Hepatocyte (in vitro differentiated cells): ENCODE measurements at regions not wholly inside any gene's neighbourhood (a gene's known extent, or its start where the extent isn't known, plus 50 kb on each side); places are given as distances from the start of the nearest gene placed in this dataset.
A peak's percentile ranks its signal among the peaks of the same experiment; 100 is the strongest.

Source experiments
- DNase-seq: peaks from one replicate; pipeline ENCODE4 v3.0.0-alpha.2; 2016; ENCODE audit warnings: low spot score
- H2AFZ ChIP-seq: fragments of 200-600 bp; sonication (generic); 2 replicates; pipeline ENCODE4 v1.6.0; 2016; ENCODE audit warnings: antibody characterized with exemption, mild to moderate bottlenecking
- H3K27ac ChIP-seq: fragments of 200-600 bp; sonication (generic); 2 replicates; pipeline ENCODE4 v1.5.1; 2016; ENCODE audit warnings: mild to moderate bottlenecking
- H3K27me3 ChIP-seq: fragments of 200-600 bp; sonication (generic); 2 replicates; pipeline ENCODE4 v1.6.1; 2016
- H3K36me3 ChIP-seq: fragments of 200-600 bp; sonication (generic); replicated peaks from 2 replicates; pipeline ENCODE4 v1.5.1; 2016; ENCODE audit warnings: low read depth; ENCODE audit not compliant: insufficient read depth
- H3K4me1 ChIP-seq: fragments of 200-600 bp; sonication (generic); 2 replicates; pipeline ENCODE4 v1.5.1; 2016; ENCODE audit warnings: mild to moderate bottlenecking, moderate library complexity; ENCODE audit not compliant: insufficient read depth
- H3K4me2 ChIP-seq: fragments of 200-600 bp; sonication (generic); 2 replicates; pipeline ENCODE4 v1.6.0; 2016
- H3K4me3 ChIP-seq: fragments of 200-600 bp; sonication (generic); 2 replicates; pipeline ENCODE4 v1.5.1; 2016; ENCODE audit warnings: mild to moderate bottlenecking
- H3K79me2 ChIP-seq: fragments of 200-600 bp; sonication (generic); 2 replicates; pipeline ENCODE4 v1.6.0; 2017; ENCODE audit warnings: mild to moderate bottlenecking
- H3K9me2 ChIP-seq: fragments of 200-600 bp; sonication (generic); replicated peaks from 2 replicates; pipeline ENCODE4 v1.6.0; 2017; ENCODE audit warnings: mild to moderate bottlenecking; ENCODE audit not compliant: insufficient read depth
- H3K9me3 ChIP-seq: fragments of 200-600 bp; sonication (generic); 2 replicates; pipeline ENCODE4 v1.5.1; 2016; ENCODE audit warnings: low read depth, mild to moderate bottlenecking
- H4K20me1 ChIP-seq: fragments of 200-600 bp; sonication (generic); 2 replicates; pipeline ENCODE4 v1.6.0; 2016; ENCODE audit warnings: mild to moderate bottlenecking; ENCODE audit not compliant: insufficient read depth, poor library complexity, severe bottlenecking
- EZH2 ChIP-seq: fragments of 200-600 bp; sonication (generic); IDR thresholded peaks from 2 replicates; pipeline ENCODE4 v1.6.1; 2016; ENCODE audit warnings: antibody characterized with exemption, mild to moderate bottlenecking, borderline replicate concordance
- EZH2phosphoT487 ChIP-seq: fragments of 200-600 bp; sonication (generic); IDR thresholded peaks from one replicate; pipeline ENCODE4 v1.6.1; 2018; ENCODE audit warnings: antibody characterized with exemption, mild to moderate bottlenecking, low read depth, moderate library complexity; ENCODE audit not compliant: unreplicated experiment, severe bottlenecking
- WGBS: methylation state at CpG from one replicate; pipeline ENCODE4 v1.1.6; 2016; ENCODE audit warnings: low lambda C conversion rate; ENCODE audit errors: missing lambda C conversion rate; 5-methylcytosine and 5-hydroxymethylcytosine counted together
- TF ChIP-seq, protein P1 (sequence below): fragments of 200-600 bp; sonication (generic); IDR thresholded peaks from 2 replicates; pipeline ENCODE4 v1.5.1; 2016; ENCODE audit warnings: antibody characterized with exemption, mild to moderate bottlenecking; ENCODE audit not compliant: poor library complexity

- H3K27me3 ChIP-seq: no peaks in the 10 kb centered on the region
- no peaks in the 10 kb centered on the region for H3K79me2 ChIP-seq
- H3K36me3 ChIP-seq: no peaks in the 10 kb centered on the region
- DNase-seq: no peak
- TF ChIP-seq, protein P1, sequence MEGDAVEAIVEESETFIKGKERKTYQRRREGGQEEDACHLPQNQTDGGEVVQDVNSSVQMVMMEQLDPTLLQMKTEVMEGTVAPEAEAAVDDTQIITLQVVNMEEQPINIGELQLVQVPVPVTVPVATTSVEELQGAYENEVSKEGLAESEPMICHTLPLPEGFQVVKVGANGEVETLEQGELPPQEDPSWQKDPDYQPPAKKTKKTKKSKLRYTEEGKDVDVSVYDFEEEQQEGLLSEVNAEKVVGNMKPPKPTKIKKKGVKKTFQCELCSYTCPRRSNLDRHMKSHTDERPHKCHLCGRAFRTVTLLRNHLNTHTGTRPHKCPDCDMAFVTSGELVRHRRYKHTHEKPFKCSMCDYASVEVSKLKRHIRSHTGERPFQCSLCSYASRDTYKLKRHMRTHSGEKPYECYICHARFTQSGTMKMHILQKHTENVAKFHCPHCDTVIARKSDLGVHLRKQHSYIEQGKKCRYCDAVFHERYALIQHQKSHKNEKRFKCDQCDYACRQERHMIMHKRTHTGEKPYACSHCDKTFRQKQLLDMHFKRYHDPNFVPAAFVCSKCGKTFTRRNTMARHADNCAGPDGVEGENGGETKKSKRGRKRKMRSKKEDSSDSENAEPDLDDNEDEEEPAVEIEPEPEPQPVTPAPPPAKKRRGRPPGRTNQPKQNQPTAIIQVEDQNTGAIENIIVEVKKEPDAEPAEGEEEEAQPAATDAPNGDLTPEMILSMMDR: no peak
- TF ChIP-seq EZH2phosphoT487: no peak
- TF ChIP-seq EZH2: no peak
- H3K4me1 ChIP-seq: no peaks in the 10 kb centered on the region
- H4K20me1 ChIP-seq: no peaks in the 10 kb centered on the region
- H3K4me3 ChIP-seq: no peak overlapping the region
- no peak overlapping the region for H2AFZ ChIP-seq
- H3K4me2 ChIP-seq: no peak overlapping the region
- 53% methylated on average over 5 of the region's 5 CpGs for WGBS
- H3K9me3 ChIP-seq: no peaks in the 10 kb centered on the region
- H3K27ac ChIP-seq: no peak overlapping the region
- H3K9me2 ChIP-seq: no peaks in the 10 kb centered on the region
Observed at GRCh38 chr15:79680720-79681119, 216.1 kb downstream of the MTHFS start.

DNA sequence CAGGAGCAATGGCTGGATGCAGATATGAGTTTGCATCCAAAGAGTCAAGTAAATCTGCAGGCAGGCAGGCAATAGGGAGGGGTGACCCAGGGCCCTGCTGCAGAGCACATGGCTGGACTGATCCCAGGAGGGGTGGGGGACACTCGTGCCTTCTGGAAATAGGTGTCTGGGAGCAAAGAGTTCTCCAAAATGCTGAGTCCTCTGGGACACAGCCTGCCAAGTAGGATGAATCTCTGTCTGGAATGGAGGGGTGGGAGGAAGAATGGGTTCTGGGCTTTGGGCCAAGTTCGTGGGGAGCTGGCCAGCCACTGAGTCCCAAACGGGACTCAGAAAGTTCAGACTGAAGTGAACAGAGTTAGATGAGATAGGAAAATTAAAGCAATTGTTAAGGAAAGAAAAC lies 214.5 kb downstream of the MTHFS start:
- DNase-seq: peak; percentile 18
- TF ChIP-seq EZH2phosphoT487 (no peak), EZH2 (no peak)
- TF ChIP-seq, protein P1: no peak
- Histone ChIP-seq H3K27ac (no peak overlapping the region), H2AFZ (no peak overlapping the region), H3K9me3 (no peaks in the 10 kb centered on the region), H3K4me3 (no peak overlapping the region), H3K27me3 (peaks cover 6% of the 10 kb centered on the region), H3K4me1 (no peaks in the 10 kb centered on the region), H3K9me2 (no peaks in the 10 kb centered on the region), H3K79me2 (no peaks in the 10 kb centered on the region), H4K20me1 (no peaks in the 10 kb centered on the region), H3K36me3 (no peaks in the 10 kb centered on the region), H3K4me2 (no peak overlapping the region)
- WGBS: 40% methylated on average over 3 of the region's 3 CpGs

GRCh38 chr15:79682851-79683288 lies 213.9 kb downstream of the MTHFS start:
- DNase-seq: no peak
- TF ChIP-seq EZH2phosphoT487 (no peak), EZH2 (no peak)
- TF ChIP-seq, protein P1: no peak
- no peak overlapping the region for H3K4me3 ChIP-seq
- no peak overlapping the region for H3K27ac ChIP-seq
- no peaks in the 10 kb centered on the region for H3K9me2 ChIP-seq
- H3K27me3 ChIP-seq: peaks cover 6% of the 10 kb centered on the region
- H3K9me3 ChIP-seq: no peaks in the 10 kb centered on the region
- H2AFZ ChIP-seq: no peak overlapping the region
- no peaks in the 10 kb centered on the region for H3K36me3 ChIP-seq
- H3K4me1 ChIP-seq: no peaks in the 10 kb centered on the region
- WGBS: 96% methylated on average over 4 of the region's 4 CpGs
- no peaks in the 10 kb centered on the region for H3K79me2 ChIP-seq
- H3K4me2 ChIP-seq: no peak overlapping the region
- no peaks in the 10 kb centered on the region for H4K20me1 ChIP-seq

- no peak overlapping the region for H2AFZ ChIP-seq
- no peak for DNase-seq
- H3K27ac ChIP-seq: no peak overlapping the region
- no peak overlapping the region for H3K4me2 ChIP-seq
- no peaks in the 10 kb centered on the region for H3K9me2 ChIP-seq
- H3K4me3 ChIP-seq: no peak overlapping the region
- H3K27me3 ChIP-seq: peaks cover 6% of the 10 kb centered on the region
- WGBS: 52% methylated on average over 1 of the region's 1 CpG
- no peak for TF ChIP-seq EZH2
- TF ChIP-seq, protein P1: no peak
- TF ChIP-seq EZH2phosphoT487: no peak
- H3K9me3 ChIP-seq: no peaks in the 10 kb centered on the region
- H3K79me2 ChIP-seq: no peaks in the 10 kb centered on the region
- no peaks in the 10 kb centered on the region for H4K20me1 ChIP-seq
- H3K36me3 ChIP-seq: no peaks in the 10 kb centered on the region
- no peaks in the 10 kb centered on the region for H3K4me1 ChIP-seq
Observed at GRCh38 chr15:79689030-79689429, 207.8 kb downstream of the MTHFS start.
